AG09309 (cell line): ENCODE measurements at regions not wholly inside any gene's neighbourhood (a gene's known extent, or its start where the extent isn't known, plus 50 kb on each side); places are given as distances from the start of the nearest gene placed in this dataset.

Experiments used
- DNase-seq: peaks from one replicate; pipeline ENCODE4 v3.0.0-alpha.2; 2010; ENCODE audit warnings: low read depth
- H3K4me3 ChIP-seq: 2 replicates; pipeline ENCODE4 v1.5.1; 2011; ENCODE audit warnings: mild to moderate bottlenecking, low read depth, low read length, moderate library complexity; ENCODE audit not compliant: control insufficient read depth
- CTCF ChIP-seq: IDR thresholded peaks from 2 replicates; pipeline ENCODE4 v1.5.1; 2011; ENCODE audit warnings: mild to moderate bottlenecking, low read depth, low read length, inconsistent platforms; ENCODE audit not compliant: insufficient read depth, control insufficient read depth; ENCODE audit errors: missing control alignments

GRCh38 chr4:159504684-159505083, 401.8 kb downstream of the RAPGEF2 start:
- DNase-seq = no peak
- no peak overlapping the region for H3K4me3 ChIP-seq

GRCh38 chr4:159505266-159505975, 402.5 kb downstream of the RAPGEF2 start:
- no peak for DNase-seq
- TF ChIP-seq CTCF = no peak
- no peak overlapping the region for H3K4me3 ChIP-seq

More at GRCh38 chr4:159504684-159505083, 401.8 kb downstream of the RAPGEF2 start:
- no peak for TF ChIP-seq CTCF

- no peak overlapping the region for H3K4me3 ChIP-seq
- no peak for TF ChIP-seq CTCF
- DNase-seq = no peak
These were observed 404.1 kb downstream of the RAPGEF2 start for GRCh38 chr4:159506801-159507517.

GRCh38 chr4:159508917-159509500, 406.1 kb downstream of the RAPGEF2 start:
- no peak overlapping the region for H3K4me3 ChIP-seq
- TF ChIP-seq CTCF = no peak
- DNase-seq = no peak

- TF ChIP-seq CTCF = no peak
- no peak for DNase-seq
- H3K4me3 ChIP-seq = no peak overlapping the region
These were observed 409.5 kb downstream of the RAPGEF2 start for GRCh38 chr4:159512348-159512747.

GRCh38 chr4:159515314-159516025, 412.6 kb downstream of the RAPGEF2 start:
- no peak for DNase-seq
- no peak for TF ChIP-seq CTCF
- H3K4me3 ChIP-seq = no peak overlapping the region
